AG04449 (cell line): ENCODE measurements at regions not wholly inside any gene's neighbourhood (a gene's known extent, or its start where the extent isn't known, plus 50 kb on each side); places are given as distances from the start of the nearest gene placed in this dataset.

ENCODE experiments used
- CTCF ChIA-PET: fragments of 350-600 bp; formaldehyde crosslinking; extraction: SDS; loops from one replicate; lab custom pipeline; 2021; ENCODE audit warnings: antibody characterized with exemption; lab: Yijun Ruan, JAX
- POLR2A ChIA-PET: fragments of 400-600, 350-600 bp; formaldehyde crosslinking; extraction: SDS; loops from one replicate; lab custom pipeline; 2020; ENCODE audit warnings: antibody characterized with exemption, inconsistent platforms; lab: Yijun Ruan, JAX
- DNase-seq: peaks from one replicate; pipeline ENCODE4 v3.0.0-alpha.2; 2010; ENCODE audit warnings: low read depth, low spot score
- H3K4me3 ChIP-seq: 2 replicates; pipeline ENCODE4 v1.5.1; 2011; ENCODE audit warnings: low read depth, mild to moderate bottlenecking, control low read depth, low read length
- CTCF ChIP-seq: IDR thresholded peaks from one replicate; pipeline ENCODE4 v1.5.1; 2011; ENCODE audit warnings: mild to moderate bottlenecking, moderate library complexity, low read length, control low read depth, inconsistent platforms; ENCODE audit not compliant: insufficient read depth; ENCODE audit errors: missing control alignments

GRCh38 chr3:118793176-118793575 lies 241.5 kb downstream of the IGSF11 start:
- no peak for DNase-seq
- no peak for TF ChIP-seq CTCF
- CTCF ChIA-PET = no interaction called here

GRCh38 chr3:118799303-118799702 lies 235.3 kb downstream of the IGSF11 start:
- H3K4me3 ChIP-seq = no peak overlapping the region
- CTCF ChIA-PET = no interaction called here
- no peak for DNase-seq
- POLR2A ChIA-PET = no interaction called here
- no peak for TF ChIP-seq CTCF

More at GRCh38 chr3:118793176-118793575, 241.5 kb downstream of the IGSF11 start:
- H3K4me3 ChIP-seq = no peak overlapping the region
- POLR2A ChIA-PET = no interaction called here

GRCh38 chr3:118801899-118802298 lies 232.7 kb downstream of the IGSF11 start:
- TF ChIP-seq CTCF = no peak
- no peak overlapping the region for H3K4me3 ChIP-seq
- ChIA-PET CTCF (interaction anchor here (1.3 kb wide), 1 partner anchor 16 kb away, joined by 3 read pairs; no protein-coding TSS in a partner anchor), POLR2A (no interaction called here)
- no peak for DNase-seq

GRCh38 chr3:118802325-118803095 lies 232.1 kb downstream of the IGSF11 start:
- POLR2A ChIA-PET = no interaction called here

GRCh38 chr3:118803096-118803476 lies 231.6 kb downstream of the IGSF11 start:
- ChIA-PET CTCF (interaction anchor here (1.3 kb wide), 1 partner anchor 15 kb away, joined by 3 read pairs; no protein-coding TSS in a partner anchor), POLR2A (no interaction called here)
- H3K4me3 ChIP-seq = no peak overlapping the region
- TF ChIP-seq CTCF = no peak
- DNase-seq = no peak

More at GRCh38 chr3:118802325-118803095, 232.1 kb downstream of the IGSF11 start:
- CTCF ChIA-PET = interaction anchor here (1.3 kb wide), 1 partner anchor 16 kb away, joined by 3 read pairs; no protein-coding TSS in a partner anchor
- no peak overlapping the region for H3K4me3 ChIP-seq
- DNase-seq = no peak
- TF ChIP-seq CTCF = no peak

GRCh38 chr3:118805007-118805406 lies 229.6 kb downstream of the IGSF11 start:
- POLR2A ChIA-PET = no interaction called here
- TF ChIP-seq CTCF = no peak
- DNase-seq = no peak
- CTCF ChIA-PET = interaction anchor here (1.6 kb wide), 1 partner anchor 13 kb away, joined by 4 read pairs; no protein-coding TSS in a partner anchor
- H3K4me3 ChIP-seq = no peak overlapping the region
